Activated naive CD8-positive, alpha-beta T cell treated with anti-CD3 and anti-CD28 coated beads, Interleukin-2, amount 50 U/mL, for 24 hours (primary cell): ENCODE measurements at regions not wholly inside any gene's neighbourhood (a gene's known extent, or its start where the extent isn't known, plus 50 kb on each side); places are given as distances from the start of the nearest gene placed in this dataset.
"Not testable (repeated sequence)": the region's sequence is repeated elsewhere in the genome, so short reads cannot be mapped to it uniquely, and the experiment has no call there.

ENCODE experiments used
- ATAC-seq: fragments of 150-1000 bp; cut with Tn5 transposase; one replicate; pipeline ENCODE4 v1.10.0; 2021
- DNase-seq: peaks from one replicate; pipeline ENCODE4 v3.0.0; 2021
- H3K27ac Mint-ChIP-seq: one replicate; pipeline ENCODE4 v1.8.0; 2021; ENCODE audit warnings: mild to moderate bottlenecking, mixed read lengths
- H3K27me3 Mint-ChIP-seq: one replicate; pipeline ENCODE4 v1.8.0; 2021; ENCODE audit warnings: mixed read lengths
- H3K36me3 Mint-ChIP-seq: one replicate; pipeline ENCODE4 v1.8.0; 2021; ENCODE audit warnings: low read depth, mixed read lengths
- H3K4me1 Mint-ChIP-seq: one replicate; pipeline ENCODE4 v1.8.0; 2021; ENCODE audit warnings: mixed read lengths
- H3K4me3 Mint-ChIP-seq: one replicate; pipeline ENCODE4 v1.8.0; 2021; ENCODE audit warnings: mild to moderate bottlenecking, moderate library complexity, mixed read lengths
- H3K9me3 Mint-ChIP-seq: one replicate; pipeline ENCODE4 v1.8.0; 2021; ENCODE audit warnings: mixed read lengths

DNA sequence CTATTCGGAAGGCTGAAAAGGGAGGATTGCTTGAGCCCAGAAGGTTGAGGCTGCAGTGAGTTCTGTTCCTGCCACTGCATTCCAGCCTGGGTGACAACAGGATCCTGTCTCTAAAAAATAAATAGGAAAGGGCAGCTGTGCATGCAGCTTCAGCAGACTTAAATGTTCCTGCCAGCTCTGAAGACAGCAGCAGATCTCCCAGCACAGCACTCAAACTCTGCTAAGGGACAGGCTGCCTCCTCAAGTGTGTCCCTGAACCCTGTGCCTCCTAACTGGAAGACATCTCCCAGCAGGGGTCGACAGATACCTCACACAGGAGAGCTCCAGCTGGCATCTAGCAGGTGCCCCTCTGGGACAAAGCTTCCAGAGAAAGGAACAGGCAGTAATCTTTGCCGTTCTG is 117.9 kb downstream of the CXCL12 start:
- Mint-ChIP-seq H3K36me3 (no peaks in the 10 kb centered on the region), H3K27me3 (no peaks in the 10 kb centered on the region), H3K4me3 (no peak overlapping the region), H3K4me1 (no peaks in the 10 kb centered on the region), H3K9me3 (peaks cover 19% of the 10 kb centered on the region), H3K27ac (no peak overlapping the region)
- ATAC-seq (no peak), DNase-seq (no peak)

- Mint-ChIP-seq H3K9me3 (peaks cover 19% of the 10 kb centered on the region), H3K27me3 (no peaks in the 10 kb centered on the region), H3K4me1 (no peaks in the 10 kb centered on the region), H3K27ac (no peak overlapping the region), H3K36me3 (no peaks in the 10 kb centered on the region), H3K4me3 (no peak overlapping the region)
- DNase-seq (no peak), ATAC-seq (no peak)
Observed at GRCh38 chr10:44264244-44264643, 120.7 kb downstream of the CXCL12 start.

DNA sequence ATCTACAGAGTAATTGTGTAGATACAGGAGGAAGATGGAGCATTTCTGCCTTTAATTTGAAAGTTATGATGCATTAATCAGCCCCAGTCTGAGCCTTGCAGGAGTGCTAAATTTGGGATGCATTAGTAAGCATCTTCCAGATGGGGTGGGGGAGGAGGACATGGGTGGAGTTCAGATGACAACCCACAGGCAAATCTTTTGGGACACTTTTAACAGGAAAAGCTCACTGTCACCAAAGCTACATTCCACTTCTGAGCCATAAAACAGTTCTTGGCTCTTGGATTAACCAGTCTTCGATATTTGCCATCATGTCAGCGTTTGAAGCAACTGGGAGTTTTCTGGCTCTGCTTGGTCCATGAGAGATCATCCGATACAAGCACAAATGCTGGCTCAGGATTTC is 121.1 kb downstream of the CXCL12 start:
- Mint-ChIP-seq H3K27me3 (no peaks in the 10 kb centered on the region), H3K9me3 (peaks cover 19% of the 10 kb centered on the region), H3K4me1 (no peaks in the 10 kb centered on the region), H3K36me3 (no peaks in the 10 kb centered on the region), H3K4me3 (no peak overlapping the region), H3K27ac (no peak overlapping the region)
- ATAC-seq: no peak
- no peak for DNase-seq

GRCh38 chr10:44262551-44263251 is 122.2 kb downstream of the CXCL12 start:
- no peaks in the 10 kb centered on the region for H3K4me1 Mint-ChIP-seq
- H3K4me3 Mint-ChIP-seq: no peak overlapping the region
- H3K36me3 Mint-ChIP-seq: no peaks in the 10 kb centered on the region
- peaks cover 14% of the 10 kb centered on the region for H3K9me3 Mint-ChIP-seq
- DNase-seq (no peak), ATAC-seq (no peak)
- no peaks in the 10 kb centered on the region for H3K27me3 Mint-ChIP-seq
- no peak overlapping the region for H3K27ac Mint-ChIP-seq

- peaks cover 8% of the 10 kb centered on the region for H3K9me3 Mint-ChIP-seq
- no peak for DNase-seq
- H3K36me3 Mint-ChIP-seq: no peaks in the 10 kb centered on the region
- no peaks in the 10 kb centered on the region for H3K27me3 Mint-ChIP-seq
- no peak overlapping the region for H3K4me3 Mint-ChIP-seq
- H3K4me1 Mint-ChIP-seq: no peaks in the 10 kb centered on the region
- H3K27ac Mint-ChIP-seq: no peak overlapping the region
- ATAC-seq: no peak
Observed at GRCh38 chr10:44261710-44262455, 123.0 kb downstream of the CXCL12 start.

GRCh38 chr10:44261296-44261695 is 123.6 kb downstream of the CXCL12 start:
- peaks cover 5% of the 10 kb centered on the region for H3K9me3 Mint-ChIP-seq
- H3K36me3 Mint-ChIP-seq: no peaks in the 10 kb centered on the region
- H3K4me3 Mint-ChIP-seq: no peak overlapping the region
- H3K4me1 Mint-ChIP-seq: no peaks in the 10 kb centered on the region
- H3K27me3 Mint-ChIP-seq: no peaks in the 10 kb centered on the region
- H3K27ac Mint-ChIP-seq: no peak overlapping the region
- ATAC-seq (no peak), DNase-seq (no peak)

GRCh38 chr10:44260286-44260928 is 124.5 kb downstream of the CXCL12 start:
- DNase-seq: no peak
- ATAC-seq: no peak
- Mint-ChIP-seq H3K4me1 (no peaks in the 10 kb centered on the region), H3K36me3 (no peaks in the 10 kb centered on the region), H3K4me3 (no peak overlapping the region), H3K9me3 (peaks cover 5% of the 10 kb centered on the region), H3K27me3 (no peaks in the 10 kb centered on the region), H3K27ac (no peak overlapping the region)

DNA sequence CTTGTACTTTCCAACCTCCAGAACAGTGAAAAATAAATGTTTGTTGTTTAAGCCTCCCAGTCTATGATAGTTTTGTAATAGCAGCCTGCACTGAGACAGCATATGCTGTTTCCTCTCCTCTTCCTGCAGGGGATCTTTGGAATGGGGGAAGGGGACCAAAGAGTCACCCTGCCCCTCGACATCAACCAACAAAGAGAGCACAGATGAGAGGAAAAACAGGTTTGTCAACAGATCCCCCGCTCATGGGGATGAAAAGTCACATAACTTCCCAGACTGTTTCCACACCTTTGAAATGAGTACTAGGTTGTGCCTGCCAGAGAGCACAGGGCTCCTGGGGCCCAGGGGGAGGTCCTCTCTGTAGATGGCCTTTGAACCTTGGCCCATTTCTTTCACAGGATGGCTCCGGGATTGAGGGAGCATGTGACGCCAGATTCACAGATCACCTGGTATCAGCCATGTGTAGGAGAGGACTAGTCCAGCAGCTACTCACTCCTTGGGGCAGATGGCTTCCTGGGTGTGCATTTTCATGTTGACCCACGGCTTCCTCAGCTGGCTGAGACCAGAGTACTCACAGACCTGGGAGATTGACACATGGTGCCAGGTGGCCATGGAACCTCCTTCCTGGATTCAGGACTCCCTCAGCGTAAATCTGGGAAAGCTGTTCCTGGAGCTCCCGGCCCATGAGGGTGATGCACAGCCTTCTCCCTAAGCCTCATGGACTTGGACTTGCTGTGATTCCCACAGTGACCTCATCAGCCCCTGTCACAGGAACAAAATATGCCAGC is 125.6 kb downstream of the CXCL12 start:
- no peak overlapping the region for H3K27ac Mint-ChIP-seq
- H3K36me3 Mint-ChIP-seq: no peaks in the 10 kb centered on the region
- ATAC-seq: no peak
- no peak for DNase-seq
- H3K4me3 Mint-ChIP-seq: no peak overlapping the region
- peaks cover 3% of the 10 kb centered on the region for H3K9me3 Mint-ChIP-seq
- H3K4me1 Mint-ChIP-seq: no peaks in the 10 kb centered on the region
- H3K27me3 Mint-ChIP-seq: no peaks in the 10 kb centered on the region

GRCh38 chr10:44258460-44259089 is 126.3 kb downstream of the CXCL12 start:
- Mint-ChIP-seq H3K27me3 (peaks cover 3% of the 10 kb centered on the region), H3K9me3 (no peaks in the 10 kb centered on the region), H3K27ac (no peak overlapping the region), H3K4me1 (no peaks in the 10 kb centered on the region), H3K4me3 (no peak overlapping the region), H3K36me3 (no peaks in the 10 kb centered on the region)
- ATAC-seq: no peak
- no peak for DNase-seq

DNA sequence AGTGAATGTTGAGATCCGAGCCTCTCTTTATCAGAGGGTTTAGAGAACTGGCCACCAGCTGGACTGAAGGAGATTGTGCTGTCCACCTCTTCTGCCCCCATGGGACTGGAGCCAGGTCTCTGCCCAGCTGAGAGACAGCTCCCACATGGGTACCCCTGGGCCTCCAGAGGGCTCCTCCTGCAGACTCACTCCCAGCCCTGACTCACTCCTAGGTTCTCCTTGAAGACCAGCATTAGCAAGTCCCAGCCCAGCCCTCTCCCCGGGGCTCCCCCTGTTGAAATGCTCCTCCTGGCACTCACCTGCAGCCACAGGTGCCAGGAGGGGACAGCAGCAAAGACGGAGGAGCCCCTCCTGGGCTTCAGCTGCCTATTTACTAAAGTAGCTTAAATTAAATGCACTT is 126.9 kb downstream of the CXCL12 start:
- H3K27me3 Mint-ChIP-seq: peaks cover 3% of the 10 kb centered on the region
- no peaks in the 10 kb centered on the region for H3K36me3 Mint-ChIP-seq
- no peaks in the 10 kb centered on the region for H3K4me1 Mint-ChIP-seq
- DNase-seq (no peak), ATAC-seq (no peak)
- H3K27ac Mint-ChIP-seq: no peak overlapping the region
- H3K4me3 Mint-ChIP-seq: no peak overlapping the region
- H3K9me3 Mint-ChIP-seq: no peaks in the 10 kb centered on the region

- H3K4me1 Mint-ChIP-seq: no peaks in the 10 kb centered on the region
- peaks cover 4% of the 10 kb centered on the region for H3K27me3 Mint-ChIP-seq
- no peaks in the 10 kb centered on the region for H3K36me3 Mint-ChIP-seq
- peaks cover 3% of the 10 kb centered on the region for H3K9me3 Mint-ChIP-seq
- ATAC-seq (no peak), DNase-seq (no peak)
- H3K4me3 Mint-ChIP-seq: no peak overlapping the region
- no peak overlapping the region for H3K27ac Mint-ChIP-seq
Observed at GRCh38 chr10:44253769-44254462, 131.0 kb downstream of the CXCL12 start.

DNA sequence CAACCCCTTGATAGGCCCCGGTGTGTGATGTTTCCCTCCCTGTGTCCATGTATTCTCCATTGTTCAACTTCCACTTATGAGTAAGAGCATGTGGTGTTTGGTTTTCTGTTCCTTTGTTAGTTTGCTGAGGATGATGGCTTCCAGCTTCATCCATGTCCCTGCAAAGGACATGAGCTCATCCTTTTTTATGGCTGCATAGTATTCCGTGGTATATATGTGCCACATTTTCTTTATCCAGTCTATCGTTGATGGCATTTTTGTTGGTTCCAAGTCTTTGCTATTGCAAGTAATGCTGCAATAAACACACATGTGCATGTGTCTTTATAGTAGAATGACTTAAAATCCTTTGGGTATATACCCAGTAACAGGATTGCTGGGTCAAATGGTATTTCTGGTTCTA is 132.3 kb downstream of the CXCL12 start:
- not testable (repeated sequence) for H3K4me1 Mint-ChIP-seq, H3K27ac Mint-ChIP-seq, H3K27me3 Mint-ChIP-seq, ATAC-seq, H3K4me3 Mint-ChIP-seq, H3K36me3 Mint-ChIP-seq, DNase-seq, H3K9me3 Mint-ChIP-seq

GRCh38 chr10:44249933-44250332 is 135.0 kb downstream of the CXCL12 start:
- not testable (repeated sequence) for H3K9me3 Mint-ChIP-seq, ATAC-seq, DNase-seq, H3K36me3 Mint-ChIP-seq, H3K27ac Mint-ChIP-seq, H3K4me1 Mint-ChIP-seq, H3K4me3 Mint-ChIP-seq, H3K27me3 Mint-ChIP-seq

DNA sequence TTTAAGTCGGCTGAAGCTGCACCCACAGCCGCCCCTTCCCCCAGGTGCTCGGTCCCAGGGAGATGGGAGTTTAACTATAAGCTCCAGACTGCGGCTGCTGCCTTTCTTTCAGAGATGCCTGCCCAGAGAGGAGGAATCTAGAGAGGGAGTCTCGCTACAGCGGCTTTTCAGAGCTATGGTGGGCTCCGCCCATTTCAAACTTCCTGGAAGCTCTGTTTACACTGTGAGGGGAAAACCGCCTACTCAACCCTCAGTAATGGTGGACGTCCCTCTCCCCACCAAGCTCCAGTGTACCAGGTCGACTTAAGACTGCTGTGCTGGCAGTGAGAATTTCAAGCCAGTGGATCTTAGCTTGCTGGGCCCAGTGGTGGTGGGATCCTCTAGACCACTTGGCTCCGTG is 135.4 kb downstream of the CXCL12 start:
- H3K4me3 Mint-ChIP-seq: no peak overlapping the region
- no peaks in the 10 kb centered on the region for H3K4me1 Mint-ChIP-seq
- no peak overlapping the region for H3K27ac Mint-ChIP-seq
- DNase-seq (no peak), ATAC-seq (no peak)
- peaks cover 4% of the 10 kb centered on the region for H3K27me3 Mint-ChIP-seq
- H3K9me3 Mint-ChIP-seq: peaks cover 4% of the 10 kb centered on the region
- H3K36me3 Mint-ChIP-seq: no peaks in the 10 kb centered on the region
